ENCODE measurements at regions not wholly inside any gene's neighbourhood (a gene's known extent, or its start where the extent isn't known, plus 50 kb on each side); places are given as distances from the start of the nearest gene placed in this dataset.

DNA sequence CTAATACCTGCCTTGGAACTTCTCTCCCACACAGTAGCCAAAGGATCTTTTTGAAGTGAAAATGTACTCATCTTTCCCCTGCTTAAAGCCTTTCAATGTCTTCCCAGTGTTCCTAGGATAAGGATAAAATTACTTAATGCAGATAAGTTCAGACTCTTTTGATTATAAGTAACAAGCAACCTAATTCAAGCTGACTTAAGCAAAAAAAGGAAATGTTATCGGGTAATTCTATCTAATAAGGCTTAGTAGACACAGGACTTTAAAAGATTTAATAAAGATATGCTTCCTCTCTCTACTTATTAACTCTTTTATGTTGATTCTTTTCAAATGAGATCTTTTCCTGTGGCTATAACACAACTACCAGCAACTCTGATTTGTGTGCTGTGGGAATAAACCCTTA is 284.2 kb downstream of the OXSM start:
- H3K4me2 ChIP-seq (ENCODE audit: low read length) = no peak overlapping the region
- Mint-ChIP-seq H3K4me1 (ENCODE audit: low read depth, unreplicated experiment) (no peaks in the 10 kb centered on the region), H3K27ac (ENCODE audit: unreplicated experiment) (no peak overlapping the region), H3K36me3 (ENCODE audit: low read depth, unreplicated experiment) (no peaks in the 10 kb centered on the region), H3K4me3 (ENCODE audit: unreplicated experiment) (no peak overlapping the region), H3K9me3 (ENCODE audit: unreplicated experiment) (no peaks in the 10 kb centered on the region), H3K27me3 (ENCODE audit: low read depth, unreplicated experiment) (peaks cover 3% of the 10 kb centered on the region)
- no peaks in the 10 kb centered on the region for H3K36me3 ChIP-seq (ENCODE audit: insufficient read depth, low read length)
- DNase-seq (ENCODE audit: low read depth) = no peak
- no peak overlapping the region for H3K27ac ChIP-seq (ENCODE audit: low read depth, low read length)
- no peak overlapping the region for H3K4me3 ChIP-seq (ENCODE audit: insufficient read depth, low read depth, low read length)
- no peaks in the 10 kb centered on the region for H3K79me2 ChIP-seq (ENCODE audit: insufficient read depth, low read length)
- H3K9me3 ChIP-seq (ENCODE audit: insufficient read depth, low read depth, low read length) = no peaks in the 10 kb centered on the region
- H3K4me1 ChIP-seq (ENCODE audit: insufficient read depth, low read length) = no peaks in the 10 kb centered on the region
- FAIRE-seq = no peak
- H3K27me3 ChIP-seq (ENCODE audit: insufficient read depth, low read length) = no peaks in the 10 kb centered on the region
- H3K9ac ChIP-seq (ENCODE audit: low read length) = no peak overlapping the region
- no peaks in the 10 kb centered on the region for H4K20me1 ChIP-seq (ENCODE audit: insufficient read depth, low read length)
- H2AFZ ChIP-seq (ENCODE audit: low read depth, low read length) = no peak overlapping the region
- TF ChIP-seq EZH2 (IDR thresholded peaks at IDR 0.05; ENCODE audit: insufficient read depth, low read length) = no peak
- TF ChIP-seq, protein P1, sequence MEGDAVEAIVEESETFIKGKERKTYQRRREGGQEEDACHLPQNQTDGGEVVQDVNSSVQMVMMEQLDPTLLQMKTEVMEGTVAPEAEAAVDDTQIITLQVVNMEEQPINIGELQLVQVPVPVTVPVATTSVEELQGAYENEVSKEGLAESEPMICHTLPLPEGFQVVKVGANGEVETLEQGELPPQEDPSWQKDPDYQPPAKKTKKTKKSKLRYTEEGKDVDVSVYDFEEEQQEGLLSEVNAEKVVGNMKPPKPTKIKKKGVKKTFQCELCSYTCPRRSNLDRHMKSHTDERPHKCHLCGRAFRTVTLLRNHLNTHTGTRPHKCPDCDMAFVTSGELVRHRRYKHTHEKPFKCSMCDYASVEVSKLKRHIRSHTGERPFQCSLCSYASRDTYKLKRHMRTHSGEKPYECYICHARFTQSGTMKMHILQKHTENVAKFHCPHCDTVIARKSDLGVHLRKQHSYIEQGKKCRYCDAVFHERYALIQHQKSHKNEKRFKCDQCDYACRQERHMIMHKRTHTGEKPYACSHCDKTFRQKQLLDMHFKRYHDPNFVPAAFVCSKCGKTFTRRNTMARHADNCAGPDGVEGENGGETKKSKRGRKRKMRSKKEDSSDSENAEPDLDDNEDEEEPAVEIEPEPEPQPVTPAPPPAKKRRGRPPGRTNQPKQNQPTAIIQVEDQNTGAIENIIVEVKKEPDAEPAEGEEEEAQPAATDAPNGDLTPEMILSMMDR (IDR thresholded peaks at IDR 0.05; ENCODE audit: insufficient read depth, low read depth, low read length) = no peak

DNA sequence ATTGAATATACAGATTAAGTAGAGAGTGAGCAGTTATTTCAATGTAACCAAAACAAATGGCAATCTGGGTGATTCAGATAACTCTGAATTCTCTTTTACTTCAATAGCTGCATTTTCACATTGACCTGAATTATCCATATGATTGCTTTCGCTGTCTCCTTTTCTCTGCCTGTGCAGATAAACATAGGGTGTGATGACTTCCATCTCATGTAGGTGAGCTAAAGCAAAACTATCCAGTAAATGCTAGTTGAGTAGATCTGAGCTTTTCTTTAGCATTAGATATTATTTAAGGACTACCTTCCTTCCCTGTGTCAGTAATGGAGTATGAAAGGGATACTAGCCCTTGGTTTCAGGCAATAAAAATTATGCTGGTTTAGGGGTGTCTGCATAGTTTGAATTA is 288.6 kb downstream of the OXSM start:
- Histone ChIP-seq H3K9ac (ENCODE audit: low read length) (no peak overlapping the region), H4K20me1 (ENCODE audit: insufficient read depth, low read length) (no peaks in the 10 kb centered on the region), H3K4me2 (ENCODE audit: low read length) (no peak overlapping the region), H3K4me1 (ENCODE audit: insufficient read depth, low read length) (no peaks in the 10 kb centered on the region), H3K4me3 (ENCODE audit: insufficient read depth, low read depth, low read length) (no peak overlapping the region), H2AFZ (ENCODE audit: low read depth, low read length) (no peak overlapping the region), H3K9me3 (ENCODE audit: insufficient read depth, low read depth, low read length) (no peaks in the 10 kb centered on the region), H3K79me2 (ENCODE audit: insufficient read depth, low read length) (no peaks in the 10 kb centered on the region), H3K27me3 (ENCODE audit: insufficient read depth, low read length) (no peaks in the 10 kb centered on the region), H3K27ac (ENCODE audit: low read depth, low read length) (no peak overlapping the region), H3K36me3 (ENCODE audit: insufficient read depth, low read length) (no peaks in the 10 kb centered on the region)
- H3K9me3 Mint-ChIP-seq (ENCODE audit: unreplicated experiment) = no peaks in the 10 kb centered on the region
- H3K27ac Mint-ChIP-seq (ENCODE audit: unreplicated experiment) = no peak overlapping the region
- no peaks in the 10 kb centered on the region for H3K36me3 Mint-ChIP-seq (ENCODE audit: low read depth, unreplicated experiment)
- DNase-seq (ENCODE audit: low read depth) = no peak
- no peak for TF ChIP-seq EZH2 (IDR thresholded peaks at IDR 0.05; ENCODE audit: insufficient read depth, low read length)
- TF ChIP-seq, protein P1 (IDR thresholded peaks at IDR 0.05; ENCODE audit: insufficient read depth, low read depth, low read length) = no peak
- no peak overlapping the region for H3K4me3 Mint-ChIP-seq (ENCODE audit: unreplicated experiment)
- H3K4me1 Mint-ChIP-seq (ENCODE audit: low read depth, unreplicated experiment) = no peaks in the 10 kb centered on the region
- FAIRE-seq = no peak
- peaks cover under 1% of the 10 kb centered on the region for H3K27me3 Mint-ChIP-seq (ENCODE audit: low read depth, unreplicated experiment)

DNA sequence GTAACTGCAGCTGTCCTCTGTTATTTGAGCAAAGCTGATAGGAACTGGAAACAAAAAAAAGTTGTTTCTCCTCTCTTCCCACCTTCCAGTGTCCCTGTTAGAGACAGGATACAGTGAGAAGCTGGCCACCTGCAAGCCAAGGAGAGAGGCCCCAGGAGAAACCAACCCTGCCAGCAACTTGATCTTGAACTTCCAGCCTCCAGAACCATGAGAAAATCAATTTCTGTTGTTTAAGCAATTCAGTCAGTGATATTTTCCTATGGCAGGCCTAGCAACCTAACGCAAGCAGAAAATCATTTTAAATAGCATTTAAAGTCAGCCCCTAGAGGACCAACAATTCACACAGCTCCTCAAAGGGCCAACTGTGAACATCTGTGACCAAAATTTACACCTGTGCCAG is 291.3 kb downstream of the OXSM start:
- Histone ChIP-seq H3K9me3 (ENCODE audit: insufficient read depth, low read depth, low read length) (no peaks in the 10 kb centered on the region), H3K4me3 (ENCODE audit: insufficient read depth, low read depth, low read length) (no peak overlapping the region), H3K4me2 (ENCODE audit: low read length) (no peak overlapping the region), H3K27me3 (ENCODE audit: insufficient read depth, low read length) (no peaks in the 10 kb centered on the region), H3K36me3 (ENCODE audit: insufficient read depth, low read length) (no peaks in the 10 kb centered on the region), H3K4me1 (ENCODE audit: insufficient read depth, low read length) (no peaks in the 10 kb centered on the region), H3K79me2 (ENCODE audit: insufficient read depth, low read length) (no peaks in the 10 kb centered on the region), H3K9ac (ENCODE audit: low read length) (no peak overlapping the region), H2AFZ (ENCODE audit: low read depth, low read length) (no peak overlapping the region), H3K27ac (ENCODE audit: low read depth, low read length) (no peak overlapping the region), H4K20me1 (ENCODE audit: insufficient read depth, low read length) (no peaks in the 10 kb centered on the region)
- Mint-ChIP-seq H3K27ac (ENCODE audit: unreplicated experiment) (no peak overlapping the region), H3K27me3 (ENCODE audit: low read depth, unreplicated experiment) (no peaks in the 10 kb centered on the region), H3K9me3 (ENCODE audit: unreplicated experiment) (no peaks in the 10 kb centered on the region), H3K4me1 (ENCODE audit: low read depth, unreplicated experiment) (no peaks in the 10 kb centered on the region), H3K36me3 (ENCODE audit: low read depth, unreplicated experiment) (no peaks in the 10 kb centered on the region), H3K4me3 (ENCODE audit: unreplicated experiment) (no peak overlapping the region)
- no peak for DNase-seq (ENCODE audit: low read depth)
- FAIRE-seq = no peak
- no peak for TF ChIP-seq EZH2 (IDR thresholded peaks at IDR 0.05; ENCODE audit: insufficient read depth, low read length)
- TF ChIP-seq, protein P1 (IDR thresholded peaks at IDR 0.05; ENCODE audit: insufficient read depth, low read depth, low read length) = no peak

Measured in astrocyte (in vitro differentiated cells and primary cell).